ENCODE measurements at regions not wholly inside any gene's neighbourhood (a gene's known extent, or its start where the extent isn't known, plus 50 kb on each side); places are given as distances from the start of the nearest gene placed in this dataset.

DNA sequence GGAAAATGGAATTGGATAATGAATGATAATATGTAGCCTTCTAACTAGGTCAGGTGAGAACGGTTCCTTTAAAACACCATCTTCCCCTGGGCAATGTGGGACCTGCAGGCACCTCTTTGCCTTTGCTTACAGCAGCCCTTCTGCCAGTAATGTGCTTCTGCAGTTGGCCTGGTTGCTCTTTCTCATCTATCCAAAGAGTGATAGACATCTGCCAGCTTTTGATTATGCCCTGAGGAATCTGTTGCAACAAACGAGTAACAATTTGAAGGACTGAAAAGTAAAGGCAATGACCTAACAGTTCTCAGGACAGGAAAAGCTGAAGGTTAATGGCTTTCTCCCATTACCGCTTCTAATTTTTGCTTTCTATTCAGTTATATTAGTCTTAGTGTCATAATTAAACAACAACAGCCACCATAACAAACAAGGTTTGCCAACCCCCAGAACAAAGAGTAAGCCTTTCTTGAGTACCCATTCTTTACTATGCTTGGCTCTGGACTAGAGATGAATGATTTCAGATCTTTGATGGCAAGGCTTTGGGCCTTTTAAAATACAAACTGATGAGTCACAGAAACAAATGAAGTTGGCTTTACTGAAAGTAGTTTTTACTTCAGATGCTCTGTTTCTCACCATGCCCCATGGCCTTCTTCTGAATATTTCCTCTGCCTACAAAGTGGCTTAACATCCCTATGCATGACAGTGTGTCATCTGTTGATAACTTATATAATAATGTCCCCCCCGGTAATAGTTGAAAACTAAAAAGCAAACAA lies 76.1 kb upstream of the KRR1 start:
- DNase-seq: no peak

DNA sequence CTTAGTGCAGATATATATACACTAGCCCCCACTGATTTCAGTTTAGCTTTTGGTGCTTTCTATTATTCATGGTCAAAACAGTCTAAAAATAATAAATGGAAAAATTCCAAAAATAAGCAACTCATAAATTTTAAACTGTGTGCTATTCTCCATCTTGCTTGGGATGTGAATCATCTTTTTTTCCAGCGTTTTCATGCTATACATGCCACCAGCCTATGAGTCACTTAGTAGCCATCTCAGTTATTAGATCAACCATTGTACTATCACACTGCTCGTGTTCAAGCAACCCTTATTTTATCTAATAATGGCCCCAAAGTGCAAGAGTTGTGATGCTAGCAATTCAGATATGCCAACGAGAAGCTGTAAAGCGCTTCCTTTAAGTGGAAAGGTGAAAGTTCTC lies 73.9 kb upstream of the KRR1 start:
- DNase-seq: no peak

DNA sequence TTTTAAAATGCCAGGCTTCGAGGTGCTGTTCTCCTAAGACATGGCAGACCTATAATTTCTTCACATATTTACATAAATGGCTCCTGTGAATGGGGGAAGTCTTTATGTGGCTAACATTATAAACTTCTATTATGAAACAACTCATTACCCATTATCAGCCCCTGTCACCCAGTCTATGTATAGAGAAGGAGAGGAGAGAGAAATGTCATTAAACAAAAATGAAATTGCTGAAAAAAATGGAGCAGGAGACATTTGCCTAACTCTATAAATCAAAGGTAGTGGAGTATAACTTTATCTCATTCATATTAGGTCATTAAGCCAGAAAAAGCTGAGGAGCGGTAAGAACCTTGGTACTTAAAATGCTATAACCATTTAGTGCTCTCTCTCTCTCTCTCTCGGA lies 71.9 kb upstream of the KRR1 start:
- no peak for DNase-seq

DNA sequence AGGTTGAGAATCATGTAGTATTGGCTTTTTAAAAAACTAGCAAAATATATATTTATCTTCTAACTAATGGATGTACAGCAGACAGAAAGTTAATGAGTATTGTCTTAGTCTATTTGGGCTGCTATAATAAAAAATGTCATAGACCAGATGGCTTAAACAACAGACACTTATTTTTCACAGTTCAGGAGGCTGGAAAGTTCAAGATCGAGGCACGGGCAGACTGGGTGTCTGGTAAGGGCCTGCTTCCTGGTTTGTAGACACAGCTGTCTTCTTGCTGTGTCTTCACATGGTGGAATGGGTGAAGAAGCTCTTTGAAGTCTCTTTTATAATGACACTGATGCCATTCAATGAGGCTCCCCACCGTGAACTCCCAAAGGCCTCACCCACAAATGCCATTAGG lies 70.1 kb upstream of the KRR1 start:
- DNase-seq: no peak

DNA sequence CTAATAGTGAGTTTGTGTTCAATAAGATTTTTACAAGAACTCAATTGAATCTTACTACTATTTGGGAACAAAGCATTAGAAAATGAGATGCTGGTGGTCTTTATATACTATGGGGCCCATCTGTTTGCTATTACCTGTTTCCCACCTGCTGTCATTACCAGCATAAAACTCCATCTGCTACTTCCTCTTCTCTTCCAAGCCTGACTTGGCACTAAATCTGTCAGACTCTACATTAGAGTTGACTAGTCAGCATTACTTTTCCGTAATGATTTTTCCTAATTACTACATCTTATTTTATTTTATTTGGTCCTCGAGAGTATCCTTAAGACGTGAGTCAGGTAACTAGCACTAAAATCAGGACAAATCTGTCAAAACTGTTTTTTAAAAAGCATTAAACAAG lies 68.1 kb upstream of the KRR1 start:
- no peak for DNase-seq

DNA sequence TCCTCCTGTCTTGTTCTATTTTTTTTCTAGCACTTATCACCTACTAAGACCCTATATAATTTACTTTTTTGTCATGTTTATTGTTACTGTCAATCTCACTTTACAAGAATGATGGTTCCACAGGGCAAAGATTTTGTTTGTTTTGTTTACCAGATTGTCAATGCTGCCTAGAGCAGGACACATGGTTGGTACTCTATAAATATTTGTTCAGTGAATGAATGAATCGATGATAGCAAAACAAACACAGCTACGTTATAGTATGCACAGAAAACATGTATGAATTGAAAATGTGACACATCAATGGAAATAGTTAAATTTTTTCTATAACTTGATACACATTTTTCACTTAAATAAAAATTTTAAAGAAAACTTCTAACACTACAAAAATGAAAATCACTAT lies 67.1 kb upstream of the KRR1 start:
- no peak for DNase-seq

DNA sequence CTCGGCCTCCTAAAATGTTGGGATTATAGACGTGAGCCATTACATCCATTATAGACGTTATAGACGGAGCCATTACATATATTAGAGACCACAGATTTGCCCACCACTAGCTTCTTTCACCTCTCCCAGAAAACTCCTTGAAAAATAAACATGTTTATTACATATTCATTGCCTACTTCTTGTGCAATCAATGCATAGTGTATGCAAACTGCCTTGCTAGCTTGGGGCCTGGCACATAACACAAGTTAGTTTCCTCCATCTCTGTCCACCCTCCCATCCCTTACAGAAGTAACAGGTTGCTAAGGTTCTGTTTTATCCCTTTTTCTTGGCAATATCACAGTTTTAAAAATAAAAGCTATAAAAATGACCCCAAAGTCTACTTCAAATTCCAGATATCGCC lies 66.4 kb upstream of the KRR1 start:
- DNase-seq: no peak

DNA sequence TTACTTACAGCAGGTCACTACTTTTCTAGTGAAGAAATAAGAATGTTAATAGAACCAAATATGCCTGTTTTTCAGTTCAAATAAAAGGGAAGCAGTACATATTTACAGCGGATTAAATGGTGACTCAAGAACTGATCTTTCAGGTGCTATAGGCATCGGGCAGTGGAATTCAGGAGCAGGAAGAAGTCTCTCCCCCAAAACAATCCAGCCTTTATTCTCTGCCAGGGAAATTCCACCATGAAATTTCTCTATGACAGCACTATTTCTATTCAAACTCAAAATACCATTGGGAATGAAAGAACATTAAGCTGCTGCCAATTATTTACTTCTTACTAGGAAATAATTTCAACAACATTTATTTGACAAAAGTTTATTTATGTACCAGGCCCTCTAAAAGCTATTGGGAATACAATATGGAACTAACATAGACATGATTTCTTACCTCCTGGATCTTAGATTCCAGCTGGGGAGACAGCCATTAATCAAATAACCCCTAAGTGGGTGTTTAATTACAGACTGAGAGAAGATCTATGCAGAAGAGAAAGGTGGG lies 60.3 kb upstream of the KRR1 start:
- no peak for DNase-seq

DNA sequence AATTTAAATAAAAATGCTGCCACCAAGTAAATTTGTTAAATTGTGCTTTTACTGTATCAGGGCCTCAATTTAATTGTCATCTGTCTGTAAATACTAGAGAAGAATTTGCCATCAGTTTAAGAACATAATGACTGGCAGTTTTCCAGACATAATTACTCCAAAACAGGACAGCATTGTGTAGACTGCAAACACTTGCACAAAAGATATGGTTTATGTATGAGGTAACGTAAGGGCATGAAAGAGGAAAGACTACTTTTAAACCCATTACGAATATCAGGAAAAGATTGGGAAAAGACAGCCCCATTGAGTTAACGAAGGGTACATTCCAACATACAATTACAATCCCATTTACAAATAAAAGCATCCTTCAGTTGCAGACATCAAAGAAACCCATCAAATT lies 59.8 kb upstream of the KRR1 start:
- DNase-seq: no peak

DNA sequence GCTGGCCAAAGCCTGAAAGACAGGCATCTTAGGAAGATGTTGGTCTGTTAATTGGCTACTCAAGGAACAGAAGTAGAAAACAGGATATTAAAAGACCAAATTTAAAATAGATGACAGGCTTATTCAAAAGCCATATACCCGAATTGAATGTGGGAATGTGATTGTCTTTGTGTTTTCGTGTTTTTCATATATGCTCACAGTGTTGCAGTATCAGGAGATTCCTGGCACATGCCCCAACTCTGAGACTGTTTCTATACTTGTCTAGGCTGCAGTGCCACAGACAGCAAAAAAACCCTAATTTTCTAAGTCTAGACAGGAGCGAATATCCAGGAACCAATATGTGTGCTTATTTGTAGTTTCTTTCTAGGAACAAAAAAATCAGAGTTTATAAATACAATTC lies 57.4 kb upstream of the KRR1 start:
- DNase-seq: no peak

DNA sequence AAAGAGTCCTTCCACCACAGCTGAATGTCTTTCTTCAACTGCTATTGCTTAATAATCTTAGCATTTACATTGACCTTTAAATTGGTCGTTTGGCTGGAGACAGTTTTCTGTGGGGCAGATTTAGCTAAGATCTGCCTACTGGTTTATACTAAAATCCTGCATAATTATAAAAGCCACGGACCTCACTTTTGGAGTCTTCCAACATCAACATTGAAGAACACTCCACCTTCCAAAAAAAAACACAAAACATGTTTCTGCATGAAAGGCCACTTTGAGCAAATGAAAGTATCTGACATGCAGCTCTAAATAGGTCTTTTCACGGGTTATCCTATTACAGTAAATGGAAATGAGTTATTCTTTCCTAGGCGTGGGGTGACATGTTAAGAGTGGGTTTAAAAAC lies 57.0 kb upstream of the KRR1 start:
- DNase-seq: no peak

DNA sequence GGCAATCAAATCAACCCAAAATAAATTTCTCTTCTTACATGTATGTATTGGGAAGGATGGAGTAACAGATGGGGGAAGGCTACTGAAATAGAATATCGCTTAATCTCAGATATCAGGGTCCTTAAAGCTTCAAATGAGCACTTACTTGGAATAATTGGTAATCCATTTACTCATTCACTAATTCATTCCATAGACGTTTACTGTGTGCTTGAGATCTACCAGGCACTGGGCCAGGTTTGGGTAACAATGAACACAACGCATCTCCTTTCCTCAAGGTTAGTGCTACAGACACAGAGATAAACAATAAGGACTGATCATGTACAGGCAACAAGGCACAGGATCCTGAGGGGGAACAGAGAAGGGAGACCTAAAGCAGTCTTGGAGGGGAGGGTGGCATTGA lies 54.4 kb upstream of the KRR1 start:
- DNase-seq: no peak

DNA sequence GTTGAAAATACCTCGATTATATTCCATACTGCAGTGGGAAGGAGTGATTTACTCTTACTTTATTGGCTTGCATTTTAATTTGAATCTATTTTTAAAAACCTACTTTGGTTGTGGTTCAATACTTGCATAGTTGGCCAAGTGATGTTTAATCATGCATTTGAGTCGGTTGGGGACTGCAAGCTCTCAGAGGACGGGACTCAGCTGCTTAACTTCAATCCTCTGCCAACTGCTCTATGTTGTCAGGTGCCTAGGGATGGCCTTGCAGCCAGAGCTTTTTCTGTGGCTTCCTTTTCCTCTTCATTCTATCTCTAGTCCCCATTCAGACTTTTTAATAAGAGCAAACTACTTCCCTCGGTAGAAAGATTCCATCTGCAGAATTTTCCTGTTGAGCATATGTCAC lies 53.4 kb upstream of the KRR1 start:
- DNase-seq: no peak

DNA sequence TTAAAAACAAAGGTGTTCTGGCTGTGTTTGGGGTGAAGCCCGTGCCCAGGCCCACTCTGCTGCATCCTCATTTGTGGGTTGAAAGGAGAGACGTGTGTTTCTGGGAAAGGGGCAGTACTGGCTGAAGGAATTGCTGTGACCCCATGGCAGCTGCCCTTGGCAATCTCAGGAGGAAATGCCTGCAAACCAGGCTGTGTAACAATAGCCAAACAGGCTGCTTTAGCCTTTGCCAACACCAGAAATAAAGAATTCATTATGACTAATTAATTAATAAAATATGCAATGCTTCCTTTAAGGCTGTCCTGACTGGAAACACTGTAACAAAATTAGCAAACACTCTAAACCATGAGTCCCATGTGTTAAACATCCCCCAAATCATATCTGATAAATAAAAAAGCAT lies 53.0 kb upstream of the KRR1 start:
- no peak for DNase-seq

DNA sequence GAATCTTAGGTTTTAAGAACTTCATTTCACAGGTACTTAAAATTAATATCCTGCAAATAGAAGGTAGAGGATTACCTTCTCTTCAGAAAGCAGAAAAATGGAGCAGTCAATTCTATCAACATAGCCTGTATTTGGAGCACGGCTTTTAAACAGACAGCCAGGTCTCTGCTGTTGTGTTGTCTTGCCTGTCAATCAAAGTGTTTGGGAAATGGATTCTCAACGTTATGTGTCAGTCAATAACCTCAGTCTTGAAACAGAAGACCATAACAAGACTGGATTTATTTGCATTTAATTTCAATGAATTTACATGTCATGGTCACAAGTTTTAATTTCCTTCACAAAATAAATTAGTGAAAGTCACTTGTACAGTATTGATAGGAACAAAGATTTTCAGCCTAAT lies 51.9 kb upstream of the KRR1 start:
- DNase-seq: no peak

DNA sequence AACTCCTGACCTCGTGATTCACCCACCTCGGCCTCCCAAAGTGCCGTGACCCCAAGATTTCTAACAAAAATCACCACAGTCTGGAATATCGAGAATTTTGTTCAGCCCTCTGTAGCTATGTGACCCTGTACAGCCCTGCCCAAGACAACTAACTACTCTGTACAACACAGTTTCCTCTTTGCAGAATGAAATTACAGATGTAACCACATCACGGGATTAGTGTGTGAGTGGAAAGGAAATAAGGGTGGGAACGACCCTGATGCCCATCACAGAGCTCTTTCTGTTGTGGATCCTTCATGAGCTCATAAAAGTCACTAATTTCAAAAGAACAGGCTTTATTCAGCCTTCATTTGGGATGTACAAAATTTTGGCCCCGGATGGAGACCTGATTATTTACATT lies 50.5 kb upstream of the KRR1 start:
- DNase-seq: no peak

Measured in stimulated activated CD4-positive, alpha-beta T cell treated with anti-CD3 and anti-CD28 coated beads, Interleukin-4, amount 100 ng/mL, for 4 hours (primary cell).